Fibroblast of pulmonary artery (primary cell): ENCODE measurements at regions not wholly inside any gene's neighbourhood (a gene's known extent, or its start where the extent isn't known, plus 50 kb on each side); places are given as distances from the start of the nearest gene placed in this dataset.
A peak's percentile ranks its signal among the peaks of the same experiment; 100 is the strongest.

Experiments
- DNase-seq: peaks from one replicate; pipeline ENCODE4 v3.0.0-alpha.2; 2010; ENCODE audit warnings: low read depth
- H3K4me3 ChIP-seq: replicated peaks from 2 replicates; pipeline ENCODE4 v1.5.1; 2011; ENCODE audit warnings: low read depth, mild to moderate bottlenecking, control low read depth, low read length, moderate library complexity
- CTCF ChIP-seq: IDR thresholded peaks from 2 replicates; pipeline ENCODE4 v1.5.1; 2011; ENCODE audit warnings: mild to moderate bottlenecking, control low read depth, low read length, inconsistent platforms; ENCODE audit errors: missing control alignments

- H3K4me3 ChIP-seq = no peak overlapping the region
- TF ChIP-seq CTCF = no peak
- no peak for DNase-seq
These were observed 51.5 kb downstream of the SST start for GRCh38 chr3:187618722-187619121.

- no peak for TF ChIP-seq CTCF
- H3K4me3 ChIP-seq = no peak overlapping the region
These were observed 53.0 kb downstream of the SST start for GRCh38 chr3:187617213-187617612.

GRCh38 chr3:187616307-187616972 lies 53.8 kb downstream of the SST start:
- peak; percentile 75 for TF ChIP-seq CTCF
- peak; percentile 71 for DNase-seq
- H3K4me3 ChIP-seq = no peak overlapping the region

More at GRCh38 chr3:187617213-187617612, 53.0 kb downstream of the SST start:
- no peak for DNase-seq

GRCh38 chr3:187615630-187616029 lies 54.6 kb downstream of the SST start:
- H3K4me3 ChIP-seq = no peak overlapping the region
- TF ChIP-seq CTCF = no peak
- DNase-seq = no peak

GRCh38 chr3:187612656-187613055 lies 57.5 kb downstream of the SST start:
- no peak for TF ChIP-seq CTCF
- no peak overlapping the region for H3K4me3 ChIP-seq
- peak; percentile 3 for DNase-seq

GRCh38 chr3:187610981-187611511 lies 59.1 kb downstream of the SST start:
- DNase-seq = no peak
- H3K4me3 ChIP-seq = no peak overlapping the region
- no peak for TF ChIP-seq CTCF

GRCh38 chr3:187594272-187594671 lies 75.9 kb downstream of the SST start:
- no peak for TF ChIP-seq CTCF
- no peak for DNase-seq
- H3K4me3 ChIP-seq = no peak overlapping the region
